ELF-1 (cell line): ENCODE measurements at regions not wholly inside any gene's neighbourhood (a gene's known extent, or its start where the extent isn't known, plus 50 kb on each side); places are given as distances from the start of the nearest gene placed in this dataset.

Experiments used
- DNase-seq: peaks from one replicate; pipeline ENCODE4 v3.0.0-alpha.2; 2016; ENCODE audit warnings: low read depth, low spot score

DNA sequence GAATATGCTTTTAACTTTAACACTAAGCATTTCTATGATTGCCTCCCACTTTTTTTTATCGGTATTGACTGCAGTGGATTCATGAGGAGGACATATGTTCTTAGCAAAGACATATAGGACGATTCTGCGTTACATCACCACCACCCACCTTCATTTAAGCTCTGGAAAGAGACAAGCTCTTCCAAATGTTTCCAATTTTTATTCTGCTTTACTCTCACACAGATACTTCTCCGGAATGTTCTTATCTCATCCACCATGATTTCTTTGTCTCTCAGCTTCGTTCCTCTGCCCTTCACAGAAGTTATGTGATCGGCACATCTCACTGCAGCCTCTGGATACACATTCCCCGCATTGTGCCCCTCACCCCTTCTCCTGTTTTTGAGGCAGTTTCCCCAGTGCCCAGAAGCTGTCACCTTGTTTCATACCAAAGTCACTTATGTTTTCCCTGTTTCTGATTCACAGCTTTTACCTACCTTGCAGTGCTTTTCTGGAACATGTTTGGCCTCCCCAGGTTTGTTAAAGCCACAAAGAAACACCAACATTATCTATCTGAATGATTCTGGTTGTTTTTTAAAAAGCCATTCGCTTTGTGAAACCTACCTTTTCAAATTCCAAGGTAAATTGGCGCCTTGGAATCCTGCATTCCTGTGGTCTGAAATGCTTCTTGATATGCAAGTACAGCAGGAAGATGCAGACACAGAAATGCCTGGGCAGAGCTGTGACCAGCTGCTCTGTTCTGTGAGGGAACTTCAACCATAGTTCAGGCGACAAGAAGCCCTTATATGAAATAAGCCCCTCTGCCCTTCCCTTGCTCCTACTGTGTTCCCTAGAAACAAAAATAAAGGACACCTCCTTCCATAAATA is 1020.2 kb downstream of the TTLL7 start:
- peak; percentile 53 for DNase-seq

- no peak for DNase-seq
These were observed 1025.9 kb downstream of the TTLL7 start for GRCh38 chr1:82972841-82973553.

GRCh38 chr1:82969340-82969739 is 1029.6 kb downstream of the TTLL7 start:
- DNase-seq = no peak

GRCh38 chr1:82962658-82963057 is 1036.3 kb downstream of the TTLL7 start:
- no peak for DNase-seq

DNA sequence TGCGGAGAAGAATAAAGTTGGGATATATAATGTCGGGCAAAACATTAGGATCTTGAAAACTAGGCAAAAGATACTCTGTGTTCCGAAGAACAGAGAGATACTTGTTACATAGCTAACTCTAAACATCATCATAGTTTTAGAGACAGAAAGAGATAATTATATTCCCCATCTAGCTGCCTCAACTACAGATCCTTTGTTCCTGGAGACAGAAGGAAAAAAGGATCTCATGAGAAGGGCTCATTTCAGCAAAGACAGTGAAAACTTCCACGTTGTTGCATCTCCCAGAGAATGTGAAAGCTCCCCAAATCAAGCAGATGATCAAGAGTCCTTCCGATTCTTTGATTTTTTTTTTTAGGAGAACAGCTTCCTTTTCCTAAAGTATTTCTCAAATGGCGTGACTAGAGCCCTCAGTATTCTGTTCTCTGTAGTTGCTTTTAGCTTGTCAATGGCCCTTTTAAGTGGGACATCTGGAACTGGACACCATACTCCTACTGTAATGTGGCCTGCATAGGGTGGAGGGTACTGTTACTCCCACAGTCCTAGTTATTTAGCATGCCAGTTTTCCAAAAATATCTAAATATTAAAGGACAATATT is 1048.2 kb downstream of the TTLL7 start:
- DNase-seq = no peak

GRCh38 chr1:82948386-82948785 is 1050.5 kb downstream of the TTLL7 start:
- DNase-seq = no peak

GRCh38 chr1:82947278-82947677 is 1051.7 kb downstream of the TTLL7 start:
- DNase-seq = no peak

- DNase-seq = no peak
These were observed 1052.8 kb downstream of the TTLL7 start for GRCh38 chr1:82946096-82946605.

DNA sequence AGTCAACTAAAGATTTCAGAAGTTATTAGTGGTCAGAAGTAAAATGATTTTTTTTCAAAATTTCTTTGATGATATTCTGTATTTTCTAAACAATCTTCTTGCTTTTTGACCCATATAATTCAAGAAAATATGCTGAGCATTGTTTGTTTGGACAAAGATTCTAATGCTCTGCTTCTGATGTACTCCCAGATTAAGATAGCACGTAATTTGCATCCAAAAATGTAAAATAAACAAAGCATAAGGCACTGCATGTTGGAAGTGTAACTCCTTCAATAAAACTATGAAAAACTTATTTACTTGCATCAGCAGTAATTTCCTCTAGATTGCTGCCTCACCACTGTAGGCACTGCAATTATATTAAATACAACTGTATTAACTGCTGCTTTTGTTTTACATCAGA is 1054.1 kb downstream of the TTLL7 start:
- no peak for DNase-seq

GRCh38 chr1:82934074-82934473 is 1064.9 kb downstream of the TTLL7 start:
- no peak for DNase-seq

DNA sequence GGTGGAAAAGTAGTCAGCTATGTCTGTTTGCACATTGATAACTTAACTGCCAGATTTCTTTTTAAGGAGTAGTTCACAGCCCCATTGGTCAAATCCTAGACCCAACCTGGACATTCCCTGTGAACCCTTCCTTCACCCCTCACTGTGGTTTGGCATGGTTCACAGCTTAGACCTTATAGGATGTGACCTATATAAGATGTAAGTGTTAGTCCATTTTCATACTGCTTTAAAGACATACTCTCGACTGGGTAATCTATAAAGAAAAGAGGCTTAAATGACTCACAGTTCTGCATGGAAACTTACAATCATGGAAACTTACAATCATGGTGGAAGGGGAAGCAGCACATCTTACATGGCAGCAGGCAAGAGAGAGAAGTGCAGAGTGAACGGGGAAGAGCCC is 1066.2 kb downstream of the TTLL7 start:
- DNase-seq = no peak

DNA sequence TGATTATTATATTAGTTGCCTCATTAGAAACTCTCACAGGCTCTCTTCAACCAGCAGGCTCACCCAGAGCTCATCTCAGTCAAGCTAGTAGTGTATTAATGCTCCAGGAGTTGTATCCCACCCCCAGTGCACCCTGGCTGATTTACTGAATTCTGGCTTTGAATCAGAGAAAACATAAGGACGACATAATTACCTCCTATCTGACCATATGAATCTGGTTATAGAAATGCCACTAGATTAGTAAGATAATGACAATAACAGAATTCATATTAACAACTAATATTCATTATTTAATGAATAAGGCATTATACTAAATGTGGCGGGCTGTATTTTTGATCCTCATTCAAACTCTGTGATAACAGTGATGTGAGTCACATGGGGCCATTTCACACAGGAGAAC is 1066.7 kb downstream of the TTLL7 start:
- DNase-seq = no peak

DNA sequence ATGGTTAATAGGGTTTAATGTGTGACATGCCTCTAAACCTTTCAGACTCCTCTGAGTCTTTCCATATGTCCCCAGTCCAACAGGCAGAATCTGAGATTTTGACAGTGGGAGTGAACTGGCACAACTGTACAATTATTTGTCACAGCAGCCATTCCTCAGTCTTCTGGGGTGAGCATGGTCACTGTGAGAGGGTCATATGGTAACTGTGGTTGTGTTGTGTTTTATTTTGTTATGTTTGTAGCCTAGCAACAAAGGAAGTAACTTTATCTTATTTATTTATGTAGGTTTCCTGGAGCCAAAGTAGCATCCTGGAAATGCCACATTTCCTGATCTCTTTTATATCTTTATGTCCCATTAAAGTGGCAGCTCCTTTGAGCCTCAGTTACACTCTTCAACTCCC is 1067.9 kb downstream of the TTLL7 start:
- no peak for DNase-seq

- peak; percentile 52 for DNase-seq
These were observed 1071.2 kb downstream of the TTLL7 start for GRCh38 chr1:82927753-82928152.

- DNase-seq = no peak
These were observed 1074.3 kb downstream of the TTLL7 start for GRCh38 chr1:82924666-82925065.

- DNase-seq = no peak
These were observed 1075.0 kb downstream of the TTLL7 start for GRCh38 chr1:82923931-82924330.

DNA sequence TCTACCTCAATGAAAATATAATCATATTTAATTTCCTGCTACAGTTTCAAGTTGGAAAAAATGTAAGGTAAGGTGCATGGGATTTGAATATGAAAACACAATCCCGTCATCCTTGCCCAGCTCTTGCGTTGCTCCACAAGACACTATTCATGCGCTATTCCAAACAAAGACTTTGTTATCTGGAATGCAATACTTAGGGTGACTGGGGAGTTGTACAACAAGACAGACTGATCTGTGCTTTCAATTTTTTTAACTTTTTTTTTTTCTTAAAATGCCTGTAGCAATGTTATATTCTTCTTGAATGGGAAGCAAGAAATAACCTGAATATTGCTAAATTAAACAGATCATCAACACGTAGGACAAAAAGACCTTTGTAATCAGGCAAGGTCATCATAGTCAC is 1077.2 kb downstream of the TTLL7 start:
- DNase-seq = no peak

DNA sequence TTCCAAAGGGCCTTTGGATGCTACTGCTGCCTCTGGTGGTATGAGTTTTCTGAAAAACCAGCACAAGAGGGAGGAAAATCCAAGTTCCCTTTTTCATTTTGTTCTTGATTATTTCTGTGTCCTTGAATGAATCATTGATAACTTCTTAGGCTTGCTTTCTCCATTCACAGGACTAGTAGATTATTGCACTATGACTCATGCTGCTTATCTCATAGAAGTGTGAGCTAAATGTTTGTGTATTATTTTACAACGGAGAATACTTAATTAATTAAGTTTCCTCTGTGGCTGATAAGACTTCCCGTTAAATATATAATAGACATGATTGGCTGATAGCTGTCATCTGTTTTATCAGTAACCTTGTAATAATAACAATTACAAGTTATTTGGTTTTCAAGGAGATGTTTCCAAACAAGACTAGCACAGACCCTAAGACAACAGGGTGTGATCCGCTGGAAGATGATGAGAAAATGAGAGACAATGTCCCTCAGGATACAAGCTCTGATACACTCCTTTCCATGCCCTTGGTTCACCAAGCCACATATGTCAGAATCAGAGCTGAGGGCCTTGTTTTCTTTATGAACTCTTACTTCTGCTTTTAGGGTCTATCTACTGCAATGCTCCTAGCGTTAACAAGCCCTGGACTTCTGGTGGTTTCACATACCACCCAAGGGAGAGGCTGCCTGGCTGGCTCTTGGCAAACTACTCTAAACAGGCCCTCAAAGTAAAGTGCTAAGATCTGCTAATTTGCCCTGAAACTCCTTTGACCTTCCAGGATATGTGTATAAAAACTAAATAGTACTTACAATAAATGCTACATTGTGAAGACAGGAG is 1078.3 kb downstream of the TTLL7 start:
- DNase-seq = no peak

GRCh38 chr1:82919837-82920236 is 1079.1 kb downstream of the TTLL7 start:
- DNase-seq = no peak

DNA sequence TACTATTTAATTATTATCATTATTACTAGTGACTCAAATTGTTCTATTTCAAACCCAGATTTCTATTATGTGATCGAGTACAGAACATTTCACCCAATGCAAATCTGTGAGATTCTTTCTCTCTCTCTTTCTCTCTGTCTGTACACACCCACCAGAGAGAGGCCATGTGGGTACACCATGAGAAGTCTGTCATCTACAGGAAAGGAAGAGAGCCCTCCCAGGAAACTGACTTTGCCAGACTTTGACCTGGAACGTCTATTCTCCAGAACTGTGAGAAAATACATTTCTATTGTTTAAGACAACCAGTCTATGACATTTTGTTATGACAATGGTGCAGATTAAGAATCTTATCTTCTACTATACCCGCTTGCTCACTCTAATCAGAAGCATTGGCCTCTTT is 1091.6 kb downstream of the TTLL7 start:
- DNase-seq = no peak

DNA sequence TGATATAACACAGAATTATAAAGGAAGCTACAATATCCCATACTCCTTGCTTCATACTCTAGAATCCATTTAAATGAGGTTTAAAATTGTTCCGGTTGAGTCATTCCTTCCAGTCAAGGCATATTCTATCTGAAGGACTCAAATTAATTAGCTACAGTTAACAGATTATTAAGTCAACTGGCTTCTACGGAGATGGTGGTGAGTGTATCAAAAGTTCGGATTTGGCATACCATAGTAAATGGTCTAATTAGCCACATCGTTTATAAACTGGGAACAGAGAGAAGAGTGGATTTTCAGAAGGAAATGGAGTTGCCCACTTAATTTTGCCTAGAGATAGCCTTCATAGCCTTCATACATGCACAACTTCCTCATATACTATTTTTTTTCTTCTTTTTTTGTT is 1095.3 kb downstream of the TTLL7 start:
- no peak for DNase-seq

DNA sequence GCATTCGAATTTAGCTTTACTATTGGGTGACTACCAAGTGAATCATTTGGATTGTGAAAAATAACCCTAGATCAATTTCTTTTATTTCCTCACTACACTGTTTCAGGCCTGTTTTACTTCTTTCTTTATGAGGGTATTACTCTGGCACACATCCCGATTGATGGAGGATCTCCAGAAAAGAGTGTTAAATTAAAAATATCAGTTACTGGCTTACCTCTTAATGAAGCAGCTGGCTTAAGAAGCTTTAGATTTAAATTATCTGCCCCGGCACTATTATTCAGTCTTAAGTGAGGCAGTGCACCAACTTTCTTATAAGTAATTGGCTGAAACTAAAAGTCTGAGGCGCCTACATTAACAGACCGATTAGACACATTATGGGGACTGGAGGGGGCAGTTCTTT is 1097.4 kb downstream of the TTLL7 start:
- DNase-seq = no peak
